ENCODE measurements at regions not wholly inside any gene's neighbourhood (a gene's known extent, or its start where the extent isn't known, plus 50 kb on each side); places are given as distances from the start of the nearest gene placed in this dataset.

DNA sequence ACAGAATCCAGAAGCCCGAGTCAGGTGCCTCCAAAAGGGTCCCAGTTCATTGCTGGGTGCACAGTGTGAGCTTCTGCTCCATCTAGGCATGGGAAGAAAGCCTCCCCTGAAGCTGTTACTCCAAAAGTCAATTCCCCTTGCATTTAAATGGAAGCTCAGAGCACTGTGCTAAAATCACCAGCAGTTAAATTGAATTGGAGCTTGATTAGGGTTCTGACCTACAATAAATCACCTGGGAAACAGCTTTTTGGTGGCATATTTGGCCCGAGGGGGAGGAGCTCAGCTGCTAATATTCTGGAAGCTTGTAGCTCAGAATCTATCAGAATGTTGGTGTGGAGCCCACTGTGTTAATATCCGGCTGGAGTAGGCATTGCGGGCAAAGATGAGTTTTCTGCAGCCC is 87.1 kb upstream of the RGMA start:
- H3K9ac ChIP-seq (ENCODE audit: low read length), result no peak overlapping the region
- H3K4ac ChIP-seq (ENCODE audit: low read depth, low read length), result no peak overlapping the region
- peaks cover 17 to 22% of the 10 kb centered on the region in 2 experiments for H3K4me1 ChIP-seq (ENCODE audit: control insufficient read depth in 1 of 2, insufficient read depth in 2 of 2, low read length in 2 of 2)
- H2AK5ac ChIP-seq (ENCODE audit: low read length), result no peak overlapping the region
- H2AFZ ChIP-seq (ENCODE audit: insufficient read depth, low read length, poor library complexity), result no peak overlapping the region
- no peak overlapping the region for H2BK120ac ChIP-seq (ENCODE audit: insufficient read depth, low read length, poor library complexity)
- no CpG with 5 or more reads among the region's 4 CpGs for whole genome bisulfite sequencing (ENCODE audit: extremely low coverage, insufficient coverage, insufficient read length)
- no peak overlapping the region for H3K4me3 ChIP-seq (ENCODE audit: low read depth, low read length)
- H3K36me3 ChIP-seq (ENCODE audit: control insufficient read depth in 1 of 2, insufficient read depth in 2 of 2, low read length in 2 of 2), result no peaks in the 10 kb centered on the region
- H3K14ac ChIP-seq (ENCODE audit: low read length), result no peak overlapping the region
- DNase-seq, result no peak
- H3K79me1 ChIP-seq (ENCODE audit: low read length), result peaks cover 2% of the 10 kb centered on the region
- H2BK5ac ChIP-seq (ENCODE audit: low read depth, low read length, poor library complexity), result no peak overlapping the region
- no peaks in the 10 kb centered on the region for H3K27me3 ChIP-seq (ENCODE audit: insufficient read depth, low read length)
- no peak overlapping the region for H4K12ac ChIP-seq (ENCODE audit: low read depth, low read length)
- H2BK12ac ChIP-seq (ENCODE audit: low read length), result no peak overlapping the region
- H3K4me2 ChIP-seq (ENCODE audit: low read length), result no peak overlapping the region
- no peak overlapping the region for H3K23ac ChIP-seq (ENCODE audit: low read length)
- no peak overlapping the region for H4K8ac ChIP-seq (ENCODE audit: low read depth, low read length)
- H4K91ac ChIP-seq (ENCODE audit: low read depth, low read length), result no peak overlapping the region
- no peaks in the 10 kb centered on the region for H3K79me2 ChIP-seq (ENCODE audit: control insufficient read depth, insufficient read depth, low read length, poor library complexity)
- H3K9me3 ChIP-seq (ENCODE audit: insufficient read depth, low read depth, low read length), result peaks cover 2% of the 10 kb centered on the region
- H3K18ac ChIP-seq (ENCODE audit: low read length), result no peak overlapping the region
- no peak overlapping the region for H3K27ac ChIP-seq (ENCODE audit: low read depth, low read length)

DNA sequence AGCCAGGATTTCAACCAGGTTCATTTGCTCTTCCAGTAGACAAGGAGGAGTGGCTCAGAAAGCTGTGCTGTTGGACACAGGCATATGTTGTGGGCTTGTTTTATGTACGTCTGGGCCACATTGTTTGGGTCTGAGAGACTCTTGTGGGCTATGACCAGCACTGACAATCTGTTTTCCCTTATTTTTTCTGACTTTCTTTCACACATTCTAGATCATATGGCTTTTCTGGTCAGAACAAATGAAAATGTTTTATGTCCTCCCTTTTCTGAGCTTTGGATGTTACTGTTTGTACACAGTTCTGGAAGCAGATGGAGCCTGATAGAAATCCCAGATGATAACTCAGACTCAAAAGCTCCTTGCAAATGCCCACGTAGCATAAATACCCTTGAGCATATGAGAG is 85.8 kb upstream of the RGMA start:
- H4K12ac ChIP-seq (ENCODE audit: low read depth, low read length), result no peak overlapping the region
- H4K8ac ChIP-seq (ENCODE audit: low read depth, low read length), result no peak overlapping the region
- peaks cover 2% of the 10 kb centered on the region for H3K9me3 ChIP-seq (ENCODE audit: insufficient read depth, low read depth, low read length)
- H3K27ac ChIP-seq (ENCODE audit: low read depth, low read length), result no peak overlapping the region
- no peak overlapping the region for H2AK5ac ChIP-seq (ENCODE audit: low read length)
- H3K79me1 ChIP-seq (ENCODE audit: low read length), result peaks cover 2% of the 10 kb centered on the region
- H3K14ac ChIP-seq (ENCODE audit: low read length), result no peak overlapping the region
- H3K23ac ChIP-seq (ENCODE audit: low read length), result no peak overlapping the region
- H2BK12ac ChIP-seq (ENCODE audit: low read length), result no peak overlapping the region
- H3K4me2 ChIP-seq (ENCODE audit: low read length), result no peak overlapping the region
- H4K91ac ChIP-seq (ENCODE audit: low read depth, low read length), result no peak overlapping the region
- no peaks in the 10 kb centered on the region for H3K79me2 ChIP-seq (ENCODE audit: control insufficient read depth, insufficient read depth, low read length, poor library complexity)
- WGBS (ENCODE audit: extremely low coverage, insufficient coverage, insufficient read length), result no CpG with 5 or more reads among the region's 2 CpGs
- no peak overlapping the region for H3K4me3 ChIP-seq (ENCODE audit: low read depth, low read length)
- no peak overlapping the region for H3K18ac ChIP-seq (ENCODE audit: low read length)
- DNase-seq, result no peak
- H3K36me3 ChIP-seq (ENCODE audit: control insufficient read depth in 1 of 2, insufficient read depth in 2 of 2, low read length in 2 of 2), result no peaks in the 10 kb centered on the region
- H3K4me1 ChIP-seq (ENCODE audit: control insufficient read depth in 1 of 2, insufficient read depth in 2 of 2, low read length in 2 of 2), result peaks cover 8 to 11% of the 10 kb centered on the region in 2 experiments
- no peaks in the 10 kb centered on the region for H3K27me3 ChIP-seq (ENCODE audit: insufficient read depth, low read length)
- H2BK5ac ChIP-seq (ENCODE audit: low read depth, low read length, poor library complexity), result no peak overlapping the region
- H2BK120ac ChIP-seq (ENCODE audit: insufficient read depth, low read length, poor library complexity), result no peak overlapping the region
- no peak overlapping the region for H2AFZ ChIP-seq (ENCODE audit: insufficient read depth, low read length, poor library complexity)
- H3K9ac ChIP-seq (ENCODE audit: low read length), result no peak overlapping the region
- H3K4ac ChIP-seq (ENCODE audit: low read depth, low read length), result no peak overlapping the region

DNA sequence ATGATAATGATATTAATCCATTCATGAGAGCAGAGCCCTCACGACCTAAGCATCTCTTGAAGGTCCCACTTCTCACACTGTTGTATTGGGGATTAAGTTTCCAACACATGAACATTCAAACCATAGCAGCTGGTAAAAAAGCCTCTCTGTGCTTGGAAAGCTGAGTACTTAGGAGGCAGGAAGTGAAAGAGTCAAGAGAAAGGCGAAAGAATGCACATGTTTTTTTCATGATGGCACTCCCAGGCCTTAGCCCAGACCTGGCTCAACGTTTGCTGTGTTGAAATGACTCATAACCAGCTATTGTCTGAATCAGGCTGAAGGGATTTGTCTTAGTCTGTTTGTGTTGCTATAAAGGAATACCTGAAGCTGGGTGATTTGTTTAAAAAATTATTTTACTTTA is 84.4 kb upstream of the RGMA start:
- peaks cover 3% of the 10 kb centered on the region in 2 experiments for H3K4me1 ChIP-seq (ENCODE audit: control insufficient read depth in 1 of 2, insufficient read depth in 2 of 2, low read length in 2 of 2)
- H3K9ac ChIP-seq (ENCODE audit: low read length), result no peak overlapping the region
- H2BK120ac ChIP-seq (ENCODE audit: insufficient read depth, low read length, poor library complexity), result no peak overlapping the region
- H2AK5ac ChIP-seq (ENCODE audit: low read length), result no peak overlapping the region
- no peak overlapping the region for H3K14ac ChIP-seq (ENCODE audit: low read length)
- no peak overlapping the region for H3K4me3 ChIP-seq (ENCODE audit: low read depth, low read length)
- no peaks in the 10 kb centered on the region for H3K79me2 ChIP-seq (ENCODE audit: control insufficient read depth, insufficient read depth, low read length, poor library complexity)
- peak overlapping the region; percentile 86 for H2BK12ac ChIP-seq (ENCODE audit: low read length)
- H3K36me3 ChIP-seq (ENCODE audit: control insufficient read depth in 1 of 2, insufficient read depth in 2 of 2, low read length in 2 of 2), result no peaks in the 10 kb centered on the region
- no peak overlapping the region for H3K23ac ChIP-seq (ENCODE audit: low read length)
- H3K4me2 ChIP-seq (ENCODE audit: low read length), result no peak overlapping the region
- DNase-seq, result peak; percentile 61 to 70
- peaks cover 2% of the 10 kb centered on the region for H3K79me1 ChIP-seq (ENCODE audit: low read length)
- H3K27me3 ChIP-seq (ENCODE audit: insufficient read depth, low read length), result no peaks in the 10 kb centered on the region
- no peak overlapping the region for H2BK5ac ChIP-seq (ENCODE audit: low read depth, low read length, poor library complexity)
- no peak overlapping the region for H4K8ac ChIP-seq (ENCODE audit: low read depth, low read length)
- H3K18ac ChIP-seq (ENCODE audit: low read length), result no peak overlapping the region
- H4K12ac ChIP-seq (ENCODE audit: low read depth, low read length), result no peak overlapping the region
- H3K27ac ChIP-seq (ENCODE audit: low read depth, low read length), result peak overlapping the region; percentile 16
- no peak overlapping the region for H4K91ac ChIP-seq (ENCODE audit: low read depth, low read length)
- H3K9me3 ChIP-seq (ENCODE audit: insufficient read depth, low read depth, low read length), result peaks cover 1% of the 10 kb centered on the region
- no peak overlapping the region for H3K4ac ChIP-seq (ENCODE audit: low read depth, low read length)
- no CpG with 5 or more reads among the region's 3 CpGs for WGBS (ENCODE audit: extremely low coverage, insufficient coverage, insufficient read length)
- no peak overlapping the region for H2AFZ ChIP-seq (ENCODE audit: insufficient read depth, low read length, poor library complexity)

DNA sequence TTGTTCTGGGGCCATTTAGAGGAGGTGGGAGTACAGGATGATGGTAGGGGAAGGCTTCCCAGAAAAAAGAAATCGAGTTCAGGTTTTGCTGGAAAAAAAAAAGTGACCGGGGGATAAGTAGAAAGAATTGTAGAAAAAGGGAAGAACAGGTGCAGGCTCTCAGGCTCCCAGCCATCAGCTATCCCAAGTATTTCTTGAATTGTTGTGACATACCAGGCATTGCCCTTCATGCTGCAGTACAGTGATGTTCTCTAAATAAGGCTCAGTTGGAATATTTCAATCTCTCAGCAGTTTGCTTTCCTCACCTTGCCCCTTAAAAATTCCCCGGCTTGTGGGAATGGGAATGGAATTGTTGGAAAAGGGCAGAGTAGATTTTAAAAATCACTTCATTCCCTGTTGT is 82.5 kb upstream of the RGMA start:
- no peak overlapping the region for H3K4me2 ChIP-seq (ENCODE audit: low read length)
- no peaks in the 10 kb centered on the region for H3K9me3 ChIP-seq (ENCODE audit: insufficient read depth, low read depth, low read length)
- no peak overlapping the region for H3K18ac ChIP-seq (ENCODE audit: low read length)
- H3K27me3 ChIP-seq (ENCODE audit: insufficient read depth, low read length), result no peaks in the 10 kb centered on the region
- H4K91ac ChIP-seq (ENCODE audit: low read depth, low read length), result no peak overlapping the region
- H3K14ac ChIP-seq (ENCODE audit: low read length), result no peak overlapping the region
- H3K27ac ChIP-seq (ENCODE audit: low read depth, low read length), result no peak overlapping the region
- no peak overlapping the region for H4K8ac ChIP-seq (ENCODE audit: low read depth, low read length)
- no peak overlapping the region for H2AK5ac ChIP-seq (ENCODE audit: low read length)
- no peak overlapping the region for H2AFZ ChIP-seq (ENCODE audit: insufficient read depth, low read length, poor library complexity)
- peak in 1 of 2 donors; percentile 40 for DNase-seq
- no peak overlapping the region for H4K12ac ChIP-seq (ENCODE audit: low read depth, low read length)
- H3K4me3 ChIP-seq (ENCODE audit: low read depth, low read length), result no peak overlapping the region
- no peak overlapping the region for H3K4ac ChIP-seq (ENCODE audit: low read depth, low read length)
- H3K79me1 ChIP-seq (ENCODE audit: low read length), result peaks cover 2% of the 10 kb centered on the region
- H3K36me3 ChIP-seq (ENCODE audit: control insufficient read depth in 1 of 2, insufficient read depth in 2 of 2, low read length in 2 of 2), result no peaks in the 10 kb centered on the region
- WGBS (ENCODE audit: extremely low coverage, insufficient coverage, insufficient read length), result no CpG with 5 or more reads among the region's 3 CpGs
- no peak overlapping the region for H2BK120ac ChIP-seq (ENCODE audit: insufficient read depth, low read length, poor library complexity)
- no peak overlapping the region for H2BK5ac ChIP-seq (ENCODE audit: low read depth, low read length, poor library complexity)
- H2BK12ac ChIP-seq (ENCODE audit: low read length), result no peak overlapping the region
- H3K23ac ChIP-seq (ENCODE audit: low read length), result no peak overlapping the region
- H3K9ac ChIP-seq (ENCODE audit: low read length), result no peak overlapping the region
- no peaks in the 10 kb centered on the region for H3K79me2 ChIP-seq (ENCODE audit: control insufficient read depth, insufficient read depth, low read length, poor library complexity)
- H3K4me1 ChIP-seq (ENCODE audit: control insufficient read depth in 1 of 2, insufficient read depth in 2 of 2, low read length in 2 of 2), result peaks cover 2 to 3% of the 10 kb centered on the region in 2 experiments

All from trophoblast cell (in vitro differentiated cells and primary cell).